H1 (cell line): ENCODE measurements at regions not wholly inside any gene's neighbourhood (a gene's known extent, or its start where the extent isn't known, plus 50 kb on each side); places are given as distances from the start of the nearest gene placed in this dataset.

ENCODE experiments used
- CTCF ChIA-PET: fragments of 300-600 bp; sonication (Branson Sonifier 250); formaldehyde crosslinking; loops from one replicate; lab custom pipeline; 2021; ENCODE audit not compliant: partially characterized antibody; lab: Charles Lee
- POLR2A ChIA-PET: fragments of 300-600 bp; sonication (Branson Sonifier 250); formaldehyde crosslinking; loops from one replicate; lab custom pipeline; 2021; ENCODE audit warnings: inconsistent platforms; ENCODE audit not compliant: partially characterized antibody; lab: Charles Lee
- DNase-seq, 2 experiments: peaks; one replicate each; pipeline versions ENCODE4 v3.0.0 to v3.0.0-alpha.2; 2010 to 2022; ENCODE audit warnings: low spot score in 2 of 2, low read depth in 1 of 2, mixed read lengths in 1 of 2
- FAIRE-seq: peaks from 2 replicates; lab custom pipeline; 2011; peaks lifted over from hg19 to GRCh38; lab: Jason Lieb, UNC
- H2AFZ ChIP-seq: 2 replicates; pipeline ENCODE4 v1.8.1; 2012; ENCODE audit warnings: low read length, inconsistent platforms
- H2AK5ac ChIP-seq: 2 replicates; pipeline ENCODE4 v1.6.1; 2013; ENCODE audit warnings: low read depth, low read length
- H2BK120ac ChIP-seq: replicated peaks from 2 replicates; pipeline ENCODE3; 2013; ENCODE audit warnings: low read depth, low read length, inconsistent platforms
- H2BK12ac ChIP-seq: 2 replicates; pipeline ENCODE4 v1.6.1; 2013; ENCODE audit warnings: low read depth, low read length
- H2BK15ac ChIP-seq: 2 replicates; pipeline ENCODE4 v1.6.1; 2013; ENCODE audit warnings: low read length
- H2BK20ac ChIP-seq: 2 replicates; pipeline ENCODE4 v1.6.1; 2013; ENCODE audit warnings: low read length
- H2BK5ac ChIP-seq: 2 replicates; pipeline ENCODE4 v1.6.1; 2013; ENCODE audit warnings: low read depth, low read length
- H3K14ac ChIP-seq: 2 replicates; pipeline ENCODE4 v1.6.1; 2013; ENCODE audit warnings: inconsistent platforms; ENCODE audit not compliant: insufficient read length
- H3K18ac ChIP-seq: 2 replicates; pipeline ENCODE4 v1.6.1; 2013; ENCODE audit warnings: low read length; ENCODE audit errors: extremely low read depth
- H3K23ac ChIP-seq: 2 replicates; pipeline ENCODE4 v1.6.1; 2013; ENCODE audit warnings: inconsistent platforms; ENCODE audit not compliant: insufficient read length
- H3K23me2 ChIP-seq: 2 replicates; pipeline ENCODE4 v1.6.1; 2013; ENCODE audit warnings: low read depth, low read length
- H3K27ac ChIP-seq: 2 replicates; pipeline ENCODE4 v1.6.1; 2011; ENCODE audit warnings: low read depth, low read length, inconsistent platforms
- H3K27me3 ChIP-seq, 4 experiments: replicated peaks in 1 of 4; 1 replicate in 1 of 4; 2 replicates in 3 of 4; pipeline versions ENCODE4 v1.6.1 to v1.8.1; 2011 to 2013; ENCODE audit warnings: low read length in 3 of 4, mild to moderate bottlenecking in 3 of 4, inconsistent platforms in 2 of 4, mixed read lengths in 2 of 4, moderate library complexity in 1 of 4; ENCODE audit not compliant: control insufficient read depth in 3 of 4, insufficient read depth in 3 of 4; ENCODE audit errors: extremely low read depth in 1 of 4
- H3K36me3 ChIP-seq, 4 experiments: 2 replicates each; pipeline versions ENCODE4 v1.6.1 to v1.8.1; 2011 to 2013; ENCODE audit warnings: mild to moderate bottlenecking in 4 of 4, low read length in 3 of 4, moderate library complexity in 2 of 4, control low read depth in 1 of 4, inconsistent platforms in 1 of 4; ENCODE audit not compliant: insufficient read depth in 4 of 4, control insufficient read depth in 2 of 4
- H3K4ac ChIP-seq: replicated peaks from 2 replicates; pipeline ENCODE3; 2013; ENCODE audit warnings: low read length, low read depth, mixed read lengths, inconsistent platforms; ENCODE audit not compliant: insufficient read length
- H3K4me1 ChIP-seq, 4 experiments: replicated peaks in 1 of 4; 1 replicate in 1 of 4; 2 replicates in 3 of 4; pipeline versions ENCODE4 v1.6.1 to v1.8.1; 2011 to 2013; ENCODE audit warnings: low read length in 3 of 4, inconsistent platforms in 2 of 4, mixed read lengths in 1 of 4; ENCODE audit not compliant: insufficient read depth in 4 of 4, control insufficient read depth in 3 of 4
- H3K4me2 ChIP-seq, 2 experiments: 2 replicates each; pipeline versions ENCODE4 v1.6.1 to v1.8.1; 2011 to 2013; ENCODE audit warnings: low read depth in 2 of 2, low read length in 2 of 2, control low read depth in 1 of 2, inconsistent platforms in 1 of 2, mild to moderate bottlenecking in 1 of 2; ENCODE audit not compliant: insufficient read depth in 1 of 2
- H3K4me3 ChIP-seq, 4 experiments: fragments of 200-600, 300-600 bp in 1 of 4; sonication (generic), shearing (Covaris generic), sonication (Bioruptor Twin) in 1 of 4; 2 replicates each; pipeline versions ENCODE4 v1.5.1 to v1.8.1; 2011 to 2016; ENCODE audit warnings: low read length in 4 of 4, low read depth in 3 of 4, control low read depth in 2 of 4, inconsistent platforms in 2 of 4, mild to moderate bottlenecking in 2 of 4, mixed read lengths in 1 of 4, moderate library complexity in 1 of 4; ENCODE audit not compliant: insufficient read depth in 2 of 4; ENCODE audit errors: extremely low read depth in 1 of 4
- H3K56ac ChIP-seq: replicated peaks from 2 replicates; pipeline ENCODE3; 2013; ENCODE audit warnings: low read depth, mild to moderate bottlenecking, mixed read lengths, low read length, inconsistent platforms; ENCODE audit not compliant: insufficient read length
- H3K79me1 ChIP-seq: 2 replicates; pipeline ENCODE4 v1.6.1; 2013; ENCODE audit warnings: low read depth, low read length, control low read depth
- H3K79me2 ChIP-seq, 2 experiments: 2 replicates each; pipeline versions ENCODE4 v1.6.1 to v1.8.1; 2012 to 2013; ENCODE audit warnings: low read length in 2 of 2, mild to moderate bottlenecking in 2 of 2, inconsistent platforms in 1 of 2; ENCODE audit not compliant: insufficient read depth in 2 of 2, control insufficient read depth in 1 of 2
- H3K9ac ChIP-seq, 4 experiments: replicated peaks in 1 of 4; 1 replicate in 1 of 4; 2 replicates in 3 of 4; pipeline versions ENCODE4 v1.6.1 to v1.8.1; 2011 to 2013; ENCODE audit warnings: low read depth in 3 of 4, low read length in 3 of 4, control low read depth in 2 of 4, mild to moderate bottlenecking in 2 of 4, moderate library complexity in 2 of 4, inconsistent platforms in 1 of 4; ENCODE audit errors: extremely low read depth in 1 of 4
- H3K9me3 ChIP-seq, 2 experiments: 2 replicates each; pipeline versions ENCODE4 v1.6.1 to v1.8.1; 2012 to 2013; ENCODE audit warnings: mild to moderate bottlenecking in 2 of 2, moderate library complexity in 2 of 2, control low read depth in 1 of 2, inconsistent platforms in 1 of 2, low read depth in 1 of 2, low read length in 1 of 2, mixed read lengths in 1 of 2; ENCODE audit not compliant: insufficient read depth in 2 of 2
- H4K20me1 ChIP-seq, 2 experiments: replicated peaks in 1 of 2; 2 replicates each; pipeline versions ENCODE3 to v1.8.1; 2011 to 2013; ENCODE audit warnings: inconsistent platforms in 2 of 2, low read length in 2 of 2, mild to moderate bottlenecking in 1 of 2; ENCODE audit not compliant: insufficient read depth in 2 of 2, control insufficient read depth in 1 of 2
- H4K5ac ChIP-seq: 2 replicates; pipeline ENCODE4 v1.6.1; 2013; ENCODE audit warnings: low read length, low read depth, mixed read lengths, inconsistent platforms; ENCODE audit not compliant: insufficient read length
- H4K8ac ChIP-seq: 2 replicates; pipeline ENCODE4 v1.8.0; 2013; ENCODE audit warnings: mild to moderate bottlenecking, moderate library complexity, low read length, inconsistent platforms; ENCODE audit not compliant: insufficient read depth; ENCODE audit errors: extremely low read depth
- H4K91ac ChIP-seq: replicated peaks from 2 replicates; pipeline ENCODE3; 2013; ENCODE audit warnings: low read length, mixed read lengths, inconsistent platforms; ENCODE audit not compliant: insufficient read length
- ATF3 ChIP-seq: IDR thresholded peaks from 2 replicates; pipeline ENCODE4 v1.6.1; 2011; ENCODE audit warnings: low read depth, mild to moderate bottlenecking, low read length; ENCODE audit not compliant: insufficient read depth
- BRCA1 ChIP-seq: IDR thresholded peaks from 2 replicates; pipeline ENCODE4 v1.6.1; 2012; ENCODE audit warnings: low read depth, low read length, improper control_type of control experiment
- CBX8 ChIP-seq: fragments of 300-800, 300-1000 bp; sonication (generic); IDR thresholded peaks from 2 replicates; pipeline ENCODE4 v1.7.1; 2016; ENCODE audit warnings: low read depth, low read length, borderline replicate concordance
- CHD1 ChIP-seq: IDR thresholded peaks from 2 replicates; pipeline ENCODE4 v1.6.1; 2012; ENCODE audit warnings: low read depth, low read length, improper control_type of control experiment
- CHD2 ChIP-seq: IDR thresholded peaks from 2 replicates; pipeline ENCODE4 v1.6.1; 2012; ENCODE audit warnings: low read length, improper control_type of control experiment
- CTBP2 ChIP-seq: IDR thresholded peaks from 2 replicates; pipeline ENCODE4 v1.7.0; 2011; ENCODE audit warnings: borderline replicate concordance, mild to moderate bottlenecking, moderate library complexity, mixed read lengths, low read length; ENCODE audit not compliant: insufficient read depth, insufficient read length
- EGR1 ChIP-seq: IDR thresholded peaks from 2 replicates; pipeline ENCODE4 v1.6.1; 2011; ENCODE audit warnings: low read depth, low read length, borderline replicate concordance
- JUN ChIP-seq: IDR thresholded peaks from 2 replicates; pipeline ENCODE4 v1.6.1; 2011; ENCODE audit warnings: low read depth, mild to moderate bottlenecking, improper control_type of control experiment, low read length
- JUND ChIP-seq: IDR thresholded peaks from 2 replicates; pipeline ENCODE4 v1.6.1; 2011; ENCODE audit warnings: mild to moderate bottlenecking, improper control_type of control experiment, low read length
- KDM5A ChIP-seq: fragments of 200-600 bp; IDR thresholded peaks from 2 replicates; pipeline ENCODE4 v1.7.1; 2012; ENCODE audit warnings: mild to moderate bottlenecking, low read length, inconsistent platforms, mixed read lengths
- RAD21 ChIP-seq, 2 experiments: IDR thresholded peaks in 1 of 2; conservative IDR thresholded peaks in 1 of 2; 2 replicates each; pipeline ENCODE4 v1.6.1; 2011; ENCODE audit warnings: low read depth in 2 of 2, low read length in 2 of 2, improper control_type of control experiment in 1 of 2, inconsistent platforms in 1 of 2, mild to moderate bottlenecking in 1 of 2, moderate library complexity in 1 of 2
- SIN3A ChIP-seq, 2 experiments: IDR thresholded peaks in 1 of 2; conservative IDR thresholded peaks in 1 of 2; 2 replicates each; pipeline ENCODE4 v1.6.1; 2011 to 2012; ENCODE audit warnings: low read length in 2 of 2, improper control_type of control experiment in 1 of 2, low read depth in 1 of 2, mild to moderate bottlenecking in 1 of 2
- TAF1 ChIP-seq: IDR thresholded peaks from 2 replicates; pipeline ENCODE4 v1.6.1; 2011; ENCODE audit warnings: mild to moderate bottlenecking, low read depth, low read length
- YY1 ChIP-seq: IDR thresholded peaks from 2 replicates; pipeline ENCODE4 v1.6.1; 2011; ENCODE audit warnings: low read depth, mild to moderate bottlenecking, low read length
- ZNF274 ChIP-seq: IDR thresholded peaks from 2 replicates; pipeline ENCODE4 v1.7.0; 2012; ENCODE audit warnings: low read length, borderline replicate concordance; ENCODE audit errors: extremely low read depth
- WGBS, 2 experiments: shearing (Covaris generic) in 1 of 2; methylation state at CpG; one replicate each; pipeline versions ENCODE4 v1.1.6 to v1.1.7; 2013 to 2015; ENCODE audit warnings: low lambda C conversion rate in 2 of 2, mixed read lengths in 2 of 2, inconsistent platforms in 1 of 2, low coverage in 1 of 2, missing lambda C conversion rate in 1 of 2; ENCODE audit not compliant: insufficient replicate concordance in 2 of 2, insufficient coverage in 1 of 2, insufficient read length in 1 of 2; ENCODE audit errors: extremely low coverage in 1 of 2, missing lambda C conversion rate in 1 of 2; 5-methylcytosine and 5-hydroxymethylcytosine counted together

- H3K4me1 ChIP-seq: no peaks in the 10 kb centered on the region
- H3K9me3 ChIP-seq: peaks cover 5 to 8% of the 10 kb centered on the region in 2 experiments
- no peaks in the 10 kb centered on the region for H3K27me3 ChIP-seq
- H2BK120ac ChIP-seq: no peak overlapping the region
- H3K4ac ChIP-seq: no peak overlapping the region
- H2AK5ac ChIP-seq: no peak overlapping the region
- H4K5ac ChIP-seq: no peak overlapping the region
- no peak overlapping the region for H2BK15ac ChIP-seq
- no peak overlapping the region for H3K14ac ChIP-seq
- POLR2A ChIA-PET: no interaction called here
- no peak overlapping the region for H2BK5ac ChIP-seq
- no peaks in the 10 kb centered on the region for H3K36me3 ChIP-seq
- H4K91ac ChIP-seq: no peak overlapping the region
- FAIRE-seq (no peak), DNase-seq (no peak)
- H3K79me1 ChIP-seq: no peaks in the 10 kb centered on the region
- no peak overlapping the region for H3K56ac ChIP-seq
- 97% methylated on average over 4 of the region's 4 CpGs; no CpG with 5 or more reads in 1 of the 2 experiments for WGBS, 2 experiments
- H3K79me2 ChIP-seq: no peaks in the 10 kb centered on the region
- no peak overlapping the region for H3K23ac ChIP-seq
- H2BK12ac ChIP-seq: no peak overlapping the region
- no peak overlapping the region for H2BK20ac ChIP-seq
- H3K4me2 ChIP-seq: no peak overlapping the region
- no peak overlapping the region for H4K8ac ChIP-seq
- H3K23me2 ChIP-seq: no peaks in the 10 kb centered on the region
- no peaks in the 10 kb centered on the region for H4K20me1 ChIP-seq
- H3K9ac ChIP-seq: no peak overlapping the region
- no peak overlapping the region for H3K4me3 ChIP-seq
- H2AFZ ChIP-seq: no peak overlapping the region
- CTCF ChIA-PET: interaction anchor here (0.7 to 2.5 kb wide), 3 partner anchors 12 to 29 kb away, joined by 4 to 11 read pairs (median 4); no protein-coding TSS in a partner anchor
- H3K18ac ChIP-seq: no peak overlapping the region
- H3K27ac ChIP-seq: no peak overlapping the region
- TF ChIP-seq ZNF274: no peak
- no peak for TF ChIP-seq KDM5A
- no peak for TF ChIP-seq CHD1
- no peak for TF ChIP-seq BRCA1
- TF ChIP-seq YY1: no peak
- TF ChIP-seq RAD21 (IDR thresholded peaks at IDR 0.05 in 1 of 2, conservative IDR thresholded peaks at IDR 0.05 in 1 of 2; ENCODE audit: low read depth in 2 of 2, low read length in 2 of 2): no peak
- no peak for TF ChIP-seq CTBP2
- no peak for TF ChIP-seq ATF3
- no peak for TF ChIP-seq CHD2
- TF ChIP-seq JUN: no peak
- no peak for TF ChIP-seq JUND
- TF ChIP-seq TAF1: no peak
- no peak for TF ChIP-seq CBX8
- no peak for TF ChIP-seq EGR1
- TF ChIP-seq SIN3A (conservative IDR thresholded peaks at IDR 0.05 in 1 of 2, IDR thresholded peaks at IDR 0.05 in 1 of 2; ENCODE audit: low read depth in 1 of 2, low read length in 2 of 2): no peak
Measured at GRCh38 chr9:87783180-87783579, 57.3 kb downstream of the CTSL start.
